ENCODE measurements at regions not wholly inside any gene's neighbourhood (a gene's known extent, or its start where the extent isn't known, plus 50 kb on each side); places are given as distances from the start of the nearest gene placed in this dataset.

GRCh38 chr22:46044621-46045458 lies 67.9 kb upstream of the WNT7B start:
- Histone ChIP-seq H3K4me1 (ENCODE audit: control insufficient read depth, insufficient read depth, low read length) (peaks cover 46% of the 10 kb centered on the region), H3K27ac (ENCODE audit: low read length) (peak overlapping the region; percentile 83), H3K9me3 (ENCODE audit: control insufficient read depth, insufficient read depth, low read depth, low read length) (no peaks in the 10 kb centered on the region), H3K27me3 (ENCODE audit: control insufficient read depth, insufficient read depth, low read length) (no peaks in the 10 kb centered on the region), H3K4me3 (ENCODE audit: low read depth in 2 of 2, low read length in 2 of 2) (peak overlapping the region; percentile 13 to 32; a peak in 3 of 4 replicates), H3K36me3 (ENCODE audit: control insufficient read depth, insufficient read depth, low read length) (no peaks in the 10 kb centered on the region)
- no peak for DNase-seq (ENCODE audit: low read depth, low spot score)
- no peak for TF ChIP-seq SIN3A (IDR thresholded peaks at IDR 0.05; ENCODE audit: borderline replicate concordance, insufficient read depth, low read depth, low read length)
- TF ChIP-seq, protein P1, sequence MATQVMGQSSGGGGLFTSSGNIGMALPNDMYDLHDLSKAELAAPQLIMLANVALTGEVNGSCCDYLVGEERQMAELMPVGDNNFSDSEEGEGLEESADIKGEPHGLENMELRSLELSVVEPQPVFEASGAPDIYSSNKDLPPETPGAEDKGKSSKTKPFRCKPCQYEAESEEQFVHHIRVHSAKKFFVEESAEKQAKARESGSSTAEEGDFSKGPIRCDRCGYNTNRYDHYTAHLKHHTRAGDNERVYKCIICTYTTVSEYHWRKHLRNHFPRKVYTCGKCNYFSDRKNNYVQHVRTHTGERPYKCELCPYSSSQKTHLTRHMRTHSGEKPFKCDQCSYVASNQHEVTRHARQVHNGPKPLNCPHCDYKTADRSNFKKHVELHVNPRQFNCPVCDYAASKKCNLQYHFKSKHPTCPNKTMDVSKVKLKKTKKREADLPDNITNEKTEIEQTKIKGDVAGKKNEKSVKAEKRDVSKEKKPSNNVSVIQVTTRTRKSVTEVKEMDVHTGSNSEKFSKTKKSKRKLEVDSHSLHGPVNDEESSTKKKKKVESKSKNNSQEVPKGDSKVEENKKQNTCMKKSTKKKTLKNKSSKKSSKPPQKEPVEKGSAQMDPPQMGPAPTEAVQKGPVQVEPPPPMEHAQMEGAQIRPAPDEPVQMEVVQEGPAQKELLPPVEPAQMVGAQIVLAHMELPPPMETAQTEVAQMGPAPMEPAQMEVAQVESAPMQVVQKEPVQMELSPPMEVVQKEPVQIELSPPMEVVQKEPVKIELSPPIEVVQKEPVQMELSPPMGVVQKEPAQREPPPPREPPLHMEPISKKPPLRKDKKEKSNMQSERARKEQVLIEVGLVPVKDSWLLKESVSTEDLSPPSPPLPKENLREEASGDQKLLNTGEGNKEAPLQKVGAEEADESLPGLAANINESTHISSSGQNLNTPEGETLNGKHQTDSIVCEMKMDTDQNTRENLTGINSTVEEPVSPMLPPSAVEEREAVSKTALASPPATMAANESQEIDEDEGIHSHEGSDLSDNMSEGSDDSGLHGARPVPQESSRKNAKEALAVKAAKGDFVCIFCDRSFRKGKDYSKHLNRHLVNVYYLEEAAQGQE (IDR thresholded peaks at IDR 0.05; ENCODE audit: insufficient read depth in 1 of 2, low read depth in 2 of 2, low read length in 1 of 2), result no peak
- TF ChIP-seq, protein P2, sequence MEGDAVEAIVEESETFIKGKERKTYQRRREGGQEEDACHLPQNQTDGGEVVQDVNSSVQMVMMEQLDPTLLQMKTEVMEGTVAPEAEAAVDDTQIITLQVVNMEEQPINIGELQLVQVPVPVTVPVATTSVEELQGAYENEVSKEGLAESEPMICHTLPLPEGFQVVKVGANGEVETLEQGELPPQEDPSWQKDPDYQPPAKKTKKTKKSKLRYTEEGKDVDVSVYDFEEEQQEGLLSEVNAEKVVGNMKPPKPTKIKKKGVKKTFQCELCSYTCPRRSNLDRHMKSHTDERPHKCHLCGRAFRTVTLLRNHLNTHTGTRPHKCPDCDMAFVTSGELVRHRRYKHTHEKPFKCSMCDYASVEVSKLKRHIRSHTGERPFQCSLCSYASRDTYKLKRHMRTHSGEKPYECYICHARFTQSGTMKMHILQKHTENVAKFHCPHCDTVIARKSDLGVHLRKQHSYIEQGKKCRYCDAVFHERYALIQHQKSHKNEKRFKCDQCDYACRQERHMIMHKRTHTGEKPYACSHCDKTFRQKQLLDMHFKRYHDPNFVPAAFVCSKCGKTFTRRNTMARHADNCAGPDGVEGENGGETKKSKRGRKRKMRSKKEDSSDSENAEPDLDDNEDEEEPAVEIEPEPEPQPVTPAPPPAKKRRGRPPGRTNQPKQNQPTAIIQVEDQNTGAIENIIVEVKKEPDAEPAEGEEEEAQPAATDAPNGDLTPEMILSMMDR (IDR thresholded peaks at IDR 0.05), result no peak
- no peak for TF ChIP-seq TCF7L2 (IDR thresholded peaks at IDR 0.05; ENCODE audit: low read depth, low read length)
- TF ChIP-seq POLR2AphosphoS5 (IDR thresholded peaks at IDR 0.05; ENCODE audit: low read depth, low read length), result no peak
- no TSS peak for BruUV-seq (replicated peaks)
- intact Hi-C loops (cut with micrococcal nuclease; ENCODE audit: unreplicated experiment), result no loop called here
- ATAC-seq, result peak; percentile 36; the same call in 1 of the 2 replicates
- ChIA-PET POLR2A (no interaction called here), CTCF (no interaction called here)
- in situ Hi-C loops (cut with HindIII; ENCODE audit: low pct_unique_long_range_greater_than_20kb, low sequenced_read_pairs), result no loop called here

DNA sequence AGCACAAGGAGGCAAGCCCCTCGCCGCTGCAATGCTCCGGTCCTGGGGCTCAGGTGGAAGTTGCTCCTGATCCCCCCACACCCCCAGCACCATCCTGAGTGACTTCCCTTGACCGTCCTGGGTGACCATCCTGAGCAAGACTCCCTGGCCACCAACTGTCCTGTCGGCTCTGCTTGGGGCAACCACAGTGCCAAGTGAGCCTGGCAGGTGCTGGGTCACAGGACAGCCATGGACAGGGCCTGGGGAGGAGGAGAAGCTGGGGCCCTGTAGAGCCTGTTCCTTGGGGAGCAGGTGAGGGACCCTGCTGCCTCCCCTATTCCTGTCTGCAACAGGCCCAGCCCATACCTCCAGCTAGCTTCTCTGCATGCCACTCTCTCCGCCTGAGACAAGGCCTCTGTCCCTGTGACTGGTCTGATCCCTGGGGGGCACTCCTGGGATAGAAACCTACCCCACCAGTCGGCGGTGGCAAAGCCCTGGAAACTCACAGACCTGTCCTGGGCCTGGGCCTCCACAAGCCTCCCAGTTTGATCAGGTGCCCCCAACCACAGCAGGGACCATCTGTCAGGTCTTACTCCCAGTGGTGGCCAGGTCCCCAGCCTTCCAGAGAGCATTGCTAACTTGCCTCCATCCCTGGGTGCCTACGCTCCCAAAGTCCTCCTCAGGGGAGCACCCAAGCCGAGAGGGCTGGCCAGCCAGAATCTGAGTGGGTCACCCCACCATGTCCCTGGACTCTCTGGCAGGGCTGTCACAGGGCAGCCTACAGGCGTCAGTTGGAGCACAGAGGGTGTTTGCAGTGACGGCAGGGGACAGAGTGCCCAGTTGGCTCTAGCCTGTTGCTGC lies 68.7 kb upstream of the WNT7B start:
- Histone ChIP-seq H3K4me1 (ENCODE audit: control insufficient read depth, insufficient read depth, low read length) (peaks cover 43% of the 10 kb centered on the region), H3K27ac (ENCODE audit: low read length) (peak overlapping the region; percentile 74), H3K4me3 (ENCODE audit: low read depth in 2 of 2, low read length in 2 of 2) (peak overlapping the region in 1 of 2 experiments; percentile 13; a peak in 1 of 4 replicates), H3K9me3 (ENCODE audit: control insufficient read depth, insufficient read depth, low read depth, low read length) (no peaks in the 10 kb centered on the region), H3K36me3 (ENCODE audit: control insufficient read depth, insufficient read depth, low read length) (no peaks in the 10 kb centered on the region), H3K27me3 (ENCODE audit: control insufficient read depth, insufficient read depth, low read length) (no peaks in the 10 kb centered on the region)
- ATAC-seq (peak; percentile 33), DNase-seq (ENCODE audit: low read depth, low spot score) (no peak)
- in situ Hi-C loops (cut with HindIII; ENCODE audit: low pct_unique_long_range_greater_than_20kb, low sequenced_read_pairs) (no loop called here), intact Hi-C loops (cut with micrococcal nuclease; ENCODE audit: unreplicated experiment) (no loop called here)
- BruUV-seq (replicated peaks), result no TSS peak
- TF ChIP-seq, protein P2 (IDR thresholded peaks at IDR 0.05), result no peak
- TF ChIP-seq SIN3A (IDR thresholded peaks at IDR 0.05; ENCODE audit: borderline replicate concordance, insufficient read depth, low read depth, low read length), result no peak
- TF ChIP-seq, protein P1 (IDR thresholded peaks at IDR 0.05; ENCODE audit: insufficient read depth in 1 of 2, low read depth in 2 of 2, low read length in 1 of 2), result no peak
- no peak for TF ChIP-seq TCF7L2 (IDR thresholded peaks at IDR 0.05; ENCODE audit: low read depth, low read length)
- no peak for TF ChIP-seq POLR2AphosphoS5 (IDR thresholded peaks at IDR 0.05; ENCODE audit: low read depth, low read length)
- ChIA-PET CTCF (no interaction called here), POLR2A (no interaction called here)

Measured in Panc1 (cell line).